GM23248 (cell line): ENCODE measurements at regions not wholly inside any gene's neighbourhood (a gene's known extent, or its start where the extent isn't known, plus 50 kb on each side); places are given as distances from the start of the nearest gene placed in this dataset.

ENCODE experiments used
- EZH2 ChIP-seq: fragments of 200-600 bp; sonication (generic); IDR thresholded peaks from 2 replicates; pipeline ENCODE4 v1.6.1; 2018; ENCODE audit warnings: antibody characterized with exemption, mild to moderate bottlenecking; ENCODE audit not compliant: insufficient read depth, poor library complexity, severe bottlenecking
- EZH2phosphoT487 ChIP-seq: fragments of 200-600 bp; sonication (generic); IDR thresholded peaks from 2 replicates; pipeline ENCODE4 v1.6.1; 2018; ENCODE audit warnings: antibody characterized with exemption, moderate library complexity, mild to moderate bottlenecking, low read depth; ENCODE audit not compliant: insufficient read depth

- TF ChIP-seq EZH2phosphoT487 (no peak), EZH2 (no peak)
These were observed 1543.5 kb downstream of the GRIK2 start for GRCh38 chr6:102936959-102937358.
